ENCODE measurements at regions not wholly inside any gene's neighbourhood (a gene's known extent, or its start where the extent isn't known, plus 50 kb on each side); places are given as distances from the start of the nearest gene placed in this dataset.

DNA sequence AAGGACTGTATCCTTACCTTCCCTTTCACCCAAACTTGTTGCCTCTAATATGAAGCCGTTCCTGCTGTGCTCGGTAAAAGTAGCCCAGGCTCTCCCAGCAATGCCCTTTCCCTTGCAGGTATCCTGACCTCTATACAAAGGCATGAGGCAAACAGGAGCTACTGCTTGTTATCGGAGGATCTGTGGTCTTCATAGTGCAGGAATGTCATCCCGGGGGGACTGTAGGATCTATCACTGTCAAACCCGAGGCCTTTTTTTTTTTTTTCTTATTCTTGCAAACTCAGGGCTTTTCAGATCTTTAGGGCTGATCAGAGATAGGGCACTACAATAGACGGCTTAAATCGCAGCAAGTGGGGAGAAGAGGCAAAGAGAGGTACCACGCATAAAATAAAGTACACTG lies 1206.6 kb downstream of the TYW1 start:
- TF ChIP-seq, protein P1, sequence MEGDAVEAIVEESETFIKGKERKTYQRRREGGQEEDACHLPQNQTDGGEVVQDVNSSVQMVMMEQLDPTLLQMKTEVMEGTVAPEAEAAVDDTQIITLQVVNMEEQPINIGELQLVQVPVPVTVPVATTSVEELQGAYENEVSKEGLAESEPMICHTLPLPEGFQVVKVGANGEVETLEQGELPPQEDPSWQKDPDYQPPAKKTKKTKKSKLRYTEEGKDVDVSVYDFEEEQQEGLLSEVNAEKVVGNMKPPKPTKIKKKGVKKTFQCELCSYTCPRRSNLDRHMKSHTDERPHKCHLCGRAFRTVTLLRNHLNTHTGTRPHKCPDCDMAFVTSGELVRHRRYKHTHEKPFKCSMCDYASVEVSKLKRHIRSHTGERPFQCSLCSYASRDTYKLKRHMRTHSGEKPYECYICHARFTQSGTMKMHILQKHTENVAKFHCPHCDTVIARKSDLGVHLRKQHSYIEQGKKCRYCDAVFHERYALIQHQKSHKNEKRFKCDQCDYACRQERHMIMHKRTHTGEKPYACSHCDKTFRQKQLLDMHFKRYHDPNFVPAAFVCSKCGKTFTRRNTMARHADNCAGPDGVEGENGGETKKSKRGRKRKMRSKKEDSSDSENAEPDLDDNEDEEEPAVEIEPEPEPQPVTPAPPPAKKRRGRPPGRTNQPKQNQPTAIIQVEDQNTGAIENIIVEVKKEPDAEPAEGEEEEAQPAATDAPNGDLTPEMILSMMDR (conservative IDR thresholded peaks at IDR 0.05): no peak
- TF ChIP-seq ZFX (IDR thresholded peaks at IDR 0.05): no peak

Measured in C4-2B (cell line).